Esophagus muscularis mucosa (tissue), 4 donors: ENCODE measurements at regions not wholly inside any gene's neighbourhood (a gene's known extent, or its start where the extent isn't known, plus 50 kb on each side); places are given as distances from the start of the nearest gene placed in this dataset.

Experiments used
- DNase-seq: peaks from one replicate; pipeline ENCODE4 v3.0.0-alpha.2; 2017; ENCODE audit errors: extremely low spot score
- H3K27ac ChIP-seq, 4 donors: fragments of 200-600 bp; sonication (generic); replicated peaks in 1 of 4; 1 replicate in 3 of 4; 2 replicates in 1 of 4; pipeline ENCODE4 v1.5.1; 2016 to 2019; ENCODE audit warnings: mild to moderate bottlenecking in 1 of 4
- H3K27me3 ChIP-seq, 4 donors: fragments of 200-600 bp; sonication (generic); one replicate each; pipeline versions ENCODE4 v1.5.1 to v1.6.0; 2016 to 2019
- H3K36me3 ChIP-seq, 4 donors: fragments of 200-600 bp; sonication (generic); one replicate each; pipeline ENCODE4 v1.5.1; 2016 to 2019
- H3K4me1 ChIP-seq, 4 donors: fragments of 200-600 bp; sonication (generic); one replicate each; pipeline ENCODE4 v1.5.1; 2016 to 2019
- H3K4me3 ChIP-seq, 4 donors: fragments of 200-600 bp; sonication (generic); 1 replicate in 2 of 4; 2 replicates in 2 of 4; pipeline ENCODE4 v1.5.1; 2016 to 2019; ENCODE audit warnings: mild to moderate bottlenecking in 4 of 4, moderate library complexity in 1 of 4
- H3K9me3 ChIP-seq, 4 donors: fragments of 200-600 bp; sonication (generic); 1 replicate in 3 of 4; 2 replicates in 1 of 4; pipeline ENCODE4 v1.5.1; 2016 to 2019
- EP300 ChIP-seq: sonication (generic); formaldehyde crosslinking; IDR thresholded peaks from one replicate; pipeline ENCODE4 v1.6.1; 2017; ENCODE audit warnings: antibody characterized with exemption
- POLR2A ChIP-seq: fragments of 450-650 bp; IDR thresholded peaks from one replicate; pipeline ENCODE4 v1.6.1; 2017; ENCODE audit warnings: antibody characterized with exemption, moderate library complexity, mild to moderate bottlenecking, low read depth
- POLR2AphosphoS5 ChIP-seq, 2 donors: sonication (generic); formaldehyde crosslinking; IDR thresholded peaks; one replicate each; pipeline ENCODE4 v1.6.1; 2017; ENCODE audit warnings: antibody characterized with exemption in 2 of 2
- WGBS: methylation state at CpG from one replicate; pipeline ENCODE4 v1.1.5; 2018; 5-methylcytosine and 5-hydroxymethylcytosine counted together
- intact Hi-C: fragments of 100-400 bp; cut with DNase I; formaldehyde crosslinking; loops from one replicate; pipeline ENCODE4 v1.15.1; 2023
- TF ChIP-seq, protein P1 (sequence below), 3 experiments: fragments of 200-600 bp in 2 of 3; fragments of 450-650 bp in 1 of 3; sonication (generic) in 2 of 3; IDR thresholded peaks; one replicate each; pipeline ENCODE4 v1.5.1; 2017 to 2019; ENCODE audit warnings: antibody characterized with exemption in 3 of 3, mild to moderate bottlenecking in 2 of 3, moderate library complexity in 1 of 3

DNA sequence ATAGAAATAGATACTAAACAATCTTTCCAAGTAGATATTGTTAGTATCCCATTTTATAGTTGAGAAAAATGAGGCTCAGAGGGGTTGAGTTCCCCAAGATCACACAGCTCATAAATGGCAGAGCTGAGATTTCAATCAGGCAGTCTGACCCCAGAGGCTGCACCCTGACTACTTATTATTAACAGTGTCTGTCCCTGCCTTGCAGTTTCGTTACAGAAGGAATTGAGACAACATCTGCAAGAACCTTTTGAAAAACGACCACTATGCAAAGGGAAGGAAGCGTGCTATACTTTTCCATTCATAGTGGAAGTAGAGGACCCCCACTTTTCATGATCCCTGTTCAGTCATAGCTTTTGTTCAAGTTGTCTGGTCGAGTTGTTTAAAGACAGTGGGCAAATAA lies 53.2 kb upstream of the SEC11C start:
- Histone ChIP-seq H3K27ac (no peak overlapping the region), H3K9me3 (no peaks in the 10 kb centered on the region), H3K27me3 (peaks cover 0 to 28% (median 0%) of the 10 kb centered on the region in 4 donors), H3K4me3 (no peak overlapping the region), H3K4me1 (peaks cover 0 to 4% (median 0%) of the 10 kb centered on the region in 4 donors), H3K36me3 (no peaks in the 10 kb centered on the region)
- TF ChIP-seq EP300 (no peak), POLR2AphosphoS5 (IDR thresholded peaks at IDR 0.05) (no peak), POLR2A (no peak)
- TF ChIP-seq, protein P1, sequence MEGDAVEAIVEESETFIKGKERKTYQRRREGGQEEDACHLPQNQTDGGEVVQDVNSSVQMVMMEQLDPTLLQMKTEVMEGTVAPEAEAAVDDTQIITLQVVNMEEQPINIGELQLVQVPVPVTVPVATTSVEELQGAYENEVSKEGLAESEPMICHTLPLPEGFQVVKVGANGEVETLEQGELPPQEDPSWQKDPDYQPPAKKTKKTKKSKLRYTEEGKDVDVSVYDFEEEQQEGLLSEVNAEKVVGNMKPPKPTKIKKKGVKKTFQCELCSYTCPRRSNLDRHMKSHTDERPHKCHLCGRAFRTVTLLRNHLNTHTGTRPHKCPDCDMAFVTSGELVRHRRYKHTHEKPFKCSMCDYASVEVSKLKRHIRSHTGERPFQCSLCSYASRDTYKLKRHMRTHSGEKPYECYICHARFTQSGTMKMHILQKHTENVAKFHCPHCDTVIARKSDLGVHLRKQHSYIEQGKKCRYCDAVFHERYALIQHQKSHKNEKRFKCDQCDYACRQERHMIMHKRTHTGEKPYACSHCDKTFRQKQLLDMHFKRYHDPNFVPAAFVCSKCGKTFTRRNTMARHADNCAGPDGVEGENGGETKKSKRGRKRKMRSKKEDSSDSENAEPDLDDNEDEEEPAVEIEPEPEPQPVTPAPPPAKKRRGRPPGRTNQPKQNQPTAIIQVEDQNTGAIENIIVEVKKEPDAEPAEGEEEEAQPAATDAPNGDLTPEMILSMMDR (IDR thresholded peaks at IDR 0.05) = no peak
- no peak for DNase-seq
- 61% methylated on average over 4 of the region's 4 CpGs for WGBS
- intact Hi-C loops = no loop called here

DNA sequence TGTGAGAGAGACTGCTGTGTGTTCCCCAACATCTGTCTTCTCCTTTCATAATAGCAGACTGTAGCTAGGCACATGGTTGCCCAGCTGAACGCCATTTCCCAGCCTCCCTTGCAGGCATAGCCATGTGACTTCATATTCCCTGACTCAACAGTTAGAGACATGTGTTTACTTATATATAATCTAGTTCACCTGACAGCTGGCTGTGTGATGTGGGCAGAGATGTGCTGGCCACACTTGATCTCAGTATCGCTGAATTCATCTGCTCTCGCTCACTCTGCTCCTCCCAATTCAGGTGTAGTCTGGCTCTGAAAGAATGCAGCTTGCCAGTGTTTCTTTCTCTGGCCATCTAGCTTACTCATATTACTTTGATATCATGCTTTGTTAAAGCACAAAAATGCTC lies 52.3 kb upstream of the SEC11C start:
- Histone ChIP-seq H3K9me3 (no peaks in the 10 kb centered on the region), H3K4me3 (no peak overlapping the region), H3K27ac (no peak overlapping the region), H3K36me3 (no peaks in the 10 kb centered on the region), H3K27me3 (peaks cover 0 to 19% (median 0%) of the 10 kb centered on the region in 4 donors), H3K4me1 (peaks cover 0 to 4% (median 0%) of the 10 kb centered on the region in 4 donors)
- no peak for DNase-seq
- intact Hi-C loops = no loop called here
- TF ChIP-seq POLR2A (no peak), EP300 (no peak), POLR2AphosphoS5 (IDR thresholded peaks at IDR 0.05) (no peak)
- TF ChIP-seq, protein P1 (IDR thresholded peaks at IDR 0.05) = no peak
- WGBS = 76% methylated on average over 3 of the region's 3 CpGs
